Chondrocyte (in vitro differentiated cells): ENCODE measurements at regions not wholly inside any gene's neighbourhood (a gene's known extent, or its start where the extent isn't known, plus 50 kb on each side); places are given as distances from the start of the nearest gene placed in this dataset.

Experiments
- DNase-seq: peaks from one replicate; pipeline ENCODE4 v3.0.0; 2021; ENCODE audit warnings: mixed read lengths, low spot score
- H3K27ac Mint-ChIP-seq: one replicate; pipeline ENCODE4 v1.8.0; 2021; ENCODE audit warnings: mild to moderate bottlenecking, moderate library complexity, mixed read lengths; ENCODE audit not compliant: unreplicated experiment
- H3K27me3 Mint-ChIP-seq: 2 replicates; pipeline ENCODE4 v1.8.0; 2021; ENCODE audit warnings: low read depth, mixed read lengths
- H3K36me3 Mint-ChIP-seq: 2 replicates; pipeline ENCODE4 v1.8.0; 2021; ENCODE audit warnings: low read depth, mixed read lengths
- H3K4me1 Mint-ChIP-seq: 2 replicates; pipeline ENCODE4 v1.8.0; 2021; ENCODE audit warnings: low read depth, mild to moderate bottlenecking, mixed read lengths
- H3K4me3 Mint-ChIP-seq: one replicate; pipeline ENCODE4 v1.8.0; 2021; ENCODE audit warnings: mild to moderate bottlenecking, moderate library complexity, mixed read lengths; ENCODE audit not compliant: unreplicated experiment
- H3K9me3 Mint-ChIP-seq: 2 replicates; pipeline ENCODE4 v1.8.0; 2021; ENCODE audit warnings: low read depth, mixed read lengths
- CTCF ChIP-seq: fragments of 200-600 bp; sonication (generic); IDR thresholded peaks from 2 replicates; pipeline ENCODE4 v1.5.0; 2021; ENCODE audit warnings: antibody characterized with exemption, mild to moderate bottlenecking, moderate library complexity

GRCh38 chr13:44308352-44308751 is 65.3 kb upstream of the SERP2 start:
- no peak for DNase-seq
- H3K4me1 Mint-ChIP-seq, result peaks cover 80% of the 10 kb centered on the region
- H3K4me3 Mint-ChIP-seq, result no peak overlapping the region
- H3K27ac Mint-ChIP-seq, result no peak overlapping the region
- TF ChIP-seq CTCF, result no peak
- H3K27me3 Mint-ChIP-seq, result no peaks in the 10 kb centered on the region
- no peaks in the 10 kb centered on the region for H3K9me3 Mint-ChIP-seq
- H3K36me3 Mint-ChIP-seq, result no peaks in the 10 kb centered on the region

- H3K36me3 Mint-ChIP-seq, result no peaks in the 10 kb centered on the region
- no peak for DNase-seq
- H3K4me1 Mint-ChIP-seq, result peaks cover 76% of the 10 kb centered on the region
- peak overlapping the region; percentile 6 for H3K27ac Mint-ChIP-seq
- no peak for TF ChIP-seq CTCF
- no peak overlapping the region for H3K4me3 Mint-ChIP-seq
- no peaks in the 10 kb centered on the region for H3K9me3 Mint-ChIP-seq
- no peaks in the 10 kb centered on the region for H3K27me3 Mint-ChIP-seq
Measured at GRCh38 chr13:44309794-44310757, 63.5 kb upstream of the SERP2 start.

- Mint-ChIP-seq H3K27me3 (no peaks in the 10 kb centered on the region), H3K36me3 (no peaks in the 10 kb centered on the region), H3K27ac (peak overlapping the region; percentile 50), H3K4me1 (peaks cover 66% of the 10 kb centered on the region), H3K9me3 (no peaks in the 10 kb centered on the region), H3K4me3 (no peak overlapping the region)
- no peak for DNase-seq
- no peak for TF ChIP-seq CTCF
Measured at GRCh38 chr13:44311011-44311780, 62.4 kb upstream of the SERP2 start.

GRCh38 chr13:44312131-44312530 is 61.5 kb upstream of the SERP2 start:
- Mint-ChIP-seq H3K27me3 (no peaks in the 10 kb centered on the region), H3K27ac (no peak overlapping the region), H3K9me3 (no peaks in the 10 kb centered on the region), H3K4me3 (no peak overlapping the region), H3K4me1 (peaks cover 57% of the 10 kb centered on the region), H3K36me3 (no peaks in the 10 kb centered on the region)
- no peak for TF ChIP-seq CTCF
- DNase-seq, result no peak

GRCh38 chr13:44312834-44313551 is 60.6 kb upstream of the SERP2 start:
- no peak for DNase-seq
- Mint-ChIP-seq H3K36me3 (no peaks in the 10 kb centered on the region), H3K4me1 (peaks cover 57% of the 10 kb centered on the region), H3K27me3 (no peaks in the 10 kb centered on the region), H3K9me3 (no peaks in the 10 kb centered on the region), H3K27ac (peak overlapping the region; percentile 88), H3K4me3 (no peak overlapping the region)
- no peak for TF ChIP-seq CTCF
